Upper lobe of left lung (tissue), 6 donors: ENCODE measurements at regions not wholly inside any gene's neighbourhood (a gene's known extent, or its start where the extent isn't known, plus 50 kb on each side); places are given as distances from the start of the nearest gene placed in this dataset.

Experiments used
- ATAC-seq, 2 donors: fragments of 200-7000 bp; cut with Tn5 transposase; one replicate each; pipeline ENCODE4 v1.9.1; 2022; ENCODE audit warnings: mild to moderate bottlenecking in 2 of 2, moderate library complexity in 2 of 2; ENCODE audit not compliant: low FRiP score in 2 of 2
- DNase-seq, 2 donors: peaks; one replicate each; pipeline ENCODE4 v3.0.0-alpha.2; 2019 to 2020
- H3K27ac ChIP-seq, 4 donors: fragments of 200-600 bp; sonication (generic); one replicate each; pipeline ENCODE4 v1.5.1; 2016 to 2019
- H3K27me3 ChIP-seq, 4 donors: fragments of 200-600 bp; sonication (generic); one replicate each; pipeline ENCODE4 v1.5.1; 2017 to 2019
- H3K36me3 ChIP-seq, 4 donors: fragments of 200-600 bp; sonication (generic); one replicate each; pipeline ENCODE4 v1.5.1; 2016 to 2019
- H3K4me1 ChIP-seq, 4 donors: fragments of 200-600 bp; sonication (generic); one replicate each; pipeline ENCODE4 v1.5.1; 2018 to 2019
- H3K4me3 ChIP-seq, 4 donors: fragments of 200-600 bp; sonication (generic); one replicate each; pipeline ENCODE4 v1.5.1; 2017 to 2019; ENCODE audit warnings: mild to moderate bottlenecking in 2 of 4, moderate library complexity in 1 of 4
- H3K9me3 ChIP-seq, 4 donors: fragments of 200-600 bp; sonication (generic); one replicate each; pipeline ENCODE4 v1.5.1; 2018 to 2019
- EP300 ChIP-seq, 4 donors: sonication (generic); formaldehyde crosslinking; IDR thresholded peaks; one replicate each; pipeline ENCODE4 v1.5.1; 2017; ENCODE audit warnings: antibody characterized with exemption in 4 of 4, control low read depth in 2 of 4
- POLR2A ChIP-seq, 4 donors: fragments of 450-650 bp; IDR thresholded peaks; one replicate each; pipeline ENCODE4 v1.5.1; 2016 to 2017; ENCODE audit warnings: antibody characterized with exemption in 4 of 4, mild to moderate bottlenecking in 2 of 4
- POLR2AphosphoS5 ChIP-seq, 2 donors: sonication (generic); formaldehyde crosslinking; IDR thresholded peaks; one replicate each; pipeline ENCODE4 v1.5.1; 2017; ENCODE audit warnings: antibody characterized with exemption in 2 of 2
- WGBS, 2 donors: methylation state at CpG; one replicate each; pipeline ENCODE4 v1.1.5; 2017 to 2018; 5-methylcytosine and 5-hydroxymethylcytosine counted together
- TF ChIP-seq, protein P1 (sequence below), 6 experiments: fragments of 450-650 bp in 4 of 6; fragments of 200-600 bp in 2 of 6; sonication (generic) in 2 of 6; IDR thresholded peaks; one replicate each; pipeline ENCODE4 v1.5.1; 2016 to 2019; ENCODE audit warnings: antibody characterized with exemption in 6 of 6
- donor health status: DM: no; HTN: no; CAD: no; lungs with moderate emphysema.
- donor health status: DM: no; HTN: yes; CAD: no; lungs with severe emphysema.

DNA sequence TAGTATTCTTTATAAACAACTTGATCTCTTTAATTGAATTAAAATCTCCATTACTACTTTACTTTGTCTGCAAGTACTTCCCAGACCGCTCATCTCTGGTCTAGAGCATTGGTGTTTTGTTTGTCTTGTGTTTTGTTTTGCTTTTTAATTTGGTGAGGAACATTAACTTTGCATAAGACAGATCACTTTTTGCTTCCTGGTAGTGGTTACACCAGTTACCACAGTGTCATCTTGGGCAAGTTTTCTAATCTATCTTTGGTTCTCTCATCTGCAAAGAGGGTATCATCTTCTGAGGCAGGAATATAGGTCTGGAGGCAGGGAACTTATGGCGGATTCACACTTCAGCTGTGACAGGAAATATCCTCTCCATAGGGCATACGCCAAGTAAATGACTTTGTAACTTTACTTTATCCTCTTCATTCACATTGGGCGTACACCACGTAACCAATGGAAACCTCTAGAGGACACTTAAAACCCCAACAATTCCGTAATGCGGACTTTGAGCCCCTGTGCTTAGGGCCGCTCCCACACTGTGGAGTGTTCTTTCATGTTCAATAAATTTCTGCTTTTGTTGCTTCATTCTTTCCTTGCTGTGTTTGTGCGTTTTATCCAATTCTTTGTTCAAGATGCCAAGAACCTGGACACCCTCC, 83.2 kb upstream of the JAZF1 start:
- Histone ChIP-seq H3K9me3 (no peaks in the 10 kb centered on the region), H3K4me1 (no peaks in the 10 kb centered on the region), H3K27ac (no peak overlapping the region), H3K4me3 (no peak overlapping the region), H3K36me3 (no peaks in the 10 kb centered on the region), H3K27me3 (no peaks in the 10 kb centered on the region)
- TF ChIP-seq, protein P1, sequence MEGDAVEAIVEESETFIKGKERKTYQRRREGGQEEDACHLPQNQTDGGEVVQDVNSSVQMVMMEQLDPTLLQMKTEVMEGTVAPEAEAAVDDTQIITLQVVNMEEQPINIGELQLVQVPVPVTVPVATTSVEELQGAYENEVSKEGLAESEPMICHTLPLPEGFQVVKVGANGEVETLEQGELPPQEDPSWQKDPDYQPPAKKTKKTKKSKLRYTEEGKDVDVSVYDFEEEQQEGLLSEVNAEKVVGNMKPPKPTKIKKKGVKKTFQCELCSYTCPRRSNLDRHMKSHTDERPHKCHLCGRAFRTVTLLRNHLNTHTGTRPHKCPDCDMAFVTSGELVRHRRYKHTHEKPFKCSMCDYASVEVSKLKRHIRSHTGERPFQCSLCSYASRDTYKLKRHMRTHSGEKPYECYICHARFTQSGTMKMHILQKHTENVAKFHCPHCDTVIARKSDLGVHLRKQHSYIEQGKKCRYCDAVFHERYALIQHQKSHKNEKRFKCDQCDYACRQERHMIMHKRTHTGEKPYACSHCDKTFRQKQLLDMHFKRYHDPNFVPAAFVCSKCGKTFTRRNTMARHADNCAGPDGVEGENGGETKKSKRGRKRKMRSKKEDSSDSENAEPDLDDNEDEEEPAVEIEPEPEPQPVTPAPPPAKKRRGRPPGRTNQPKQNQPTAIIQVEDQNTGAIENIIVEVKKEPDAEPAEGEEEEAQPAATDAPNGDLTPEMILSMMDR (IDR thresholded peaks at IDR 0.05) = no peak
- TF ChIP-seq POLR2A (IDR thresholded peaks at IDR 0.05) (no peak), EP300 (IDR thresholded peaks at IDR 0.05) (no peak), POLR2AphosphoS5 (IDR thresholded peaks at IDR 0.05) (no peak)
- WGBS, 2 donors = 86 to 89% methylated on average over 9 of the region's 9 CpGs
- no peak for DNase-seq
- no peak for ATAC-seq

DNA sequence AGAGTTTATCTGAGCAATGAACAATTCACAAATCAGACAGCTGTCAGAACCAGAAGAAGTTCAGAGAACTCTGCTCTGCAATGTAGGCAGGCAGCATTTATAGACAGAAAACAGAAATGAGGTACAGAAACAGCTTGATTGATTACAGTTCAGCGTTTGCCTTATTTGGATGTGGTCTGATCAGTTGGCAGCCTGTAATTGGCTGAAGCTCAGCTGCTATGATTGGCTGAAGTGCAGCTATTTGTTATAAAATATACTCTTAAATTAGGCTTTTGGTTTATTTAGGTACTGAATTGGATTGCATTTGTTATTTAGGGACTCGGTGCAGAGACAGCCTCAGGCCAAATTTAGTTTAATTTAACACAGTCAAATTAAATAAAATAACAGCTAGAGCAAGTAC, 85.8 kb upstream of the JAZF1 start:
- no peaks in the 10 kb centered on the region for H3K27me3 ChIP-seq
- no peaks in the 10 kb centered on the region for H3K36me3 ChIP-seq
- H3K4me1 ChIP-seq = no peaks in the 10 kb centered on the region
- DNase-seq (no peak), ATAC-seq (no peak)
- 49 to 54% methylated on average over 2 of the region's 2 CpGs for WGBS, 2 donors
- H3K27ac ChIP-seq = no peak overlapping the region
- H3K4me3 ChIP-seq = no peak overlapping the region
- H3K9me3 ChIP-seq = no peaks in the 10 kb centered on the region
- no peak for TF ChIP-seq POLR2AphosphoS5 (IDR thresholded peaks at IDR 0.05)

DNA sequence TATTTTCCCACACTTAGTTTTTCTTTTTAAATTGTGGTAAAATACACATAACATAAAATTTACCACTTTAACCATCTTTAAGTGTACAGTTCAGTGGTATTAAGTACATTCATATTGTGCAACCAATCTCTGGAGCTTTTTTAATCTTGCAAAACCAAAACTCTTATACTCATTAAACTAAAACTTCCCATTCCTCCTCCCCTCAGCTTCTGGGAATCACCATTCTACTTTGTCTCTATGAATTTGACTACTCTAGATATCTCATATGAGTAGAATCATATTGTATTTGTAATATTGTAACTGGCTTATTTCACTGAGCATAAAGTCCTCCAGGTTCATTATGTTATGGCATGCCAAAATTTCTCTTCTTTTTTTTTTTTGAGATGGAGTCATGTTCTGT, 86.4 kb upstream of the JAZF1 start:
- Histone ChIP-seq H3K27ac (no peak overlapping the region), H3K9me3 (no peaks in the 10 kb centered on the region), H3K4me3 (no peak overlapping the region), H3K4me1 (no peaks in the 10 kb centered on the region), H3K36me3 (no peaks in the 10 kb centered on the region), H3K27me3 (no peaks in the 10 kb centered on the region)
- no peak for ATAC-seq
- DNase-seq = no peak
- TF ChIP-seq POLR2AphosphoS5 (IDR thresholded peaks at IDR 0.05) (no peak), EP300 (IDR thresholded peaks at IDR 0.05) (no peak), POLR2A (IDR thresholded peaks at IDR 0.05) (no peak)
- TF ChIP-seq, protein P1 (IDR thresholded peaks at IDR 0.05) = no peak

DNA sequence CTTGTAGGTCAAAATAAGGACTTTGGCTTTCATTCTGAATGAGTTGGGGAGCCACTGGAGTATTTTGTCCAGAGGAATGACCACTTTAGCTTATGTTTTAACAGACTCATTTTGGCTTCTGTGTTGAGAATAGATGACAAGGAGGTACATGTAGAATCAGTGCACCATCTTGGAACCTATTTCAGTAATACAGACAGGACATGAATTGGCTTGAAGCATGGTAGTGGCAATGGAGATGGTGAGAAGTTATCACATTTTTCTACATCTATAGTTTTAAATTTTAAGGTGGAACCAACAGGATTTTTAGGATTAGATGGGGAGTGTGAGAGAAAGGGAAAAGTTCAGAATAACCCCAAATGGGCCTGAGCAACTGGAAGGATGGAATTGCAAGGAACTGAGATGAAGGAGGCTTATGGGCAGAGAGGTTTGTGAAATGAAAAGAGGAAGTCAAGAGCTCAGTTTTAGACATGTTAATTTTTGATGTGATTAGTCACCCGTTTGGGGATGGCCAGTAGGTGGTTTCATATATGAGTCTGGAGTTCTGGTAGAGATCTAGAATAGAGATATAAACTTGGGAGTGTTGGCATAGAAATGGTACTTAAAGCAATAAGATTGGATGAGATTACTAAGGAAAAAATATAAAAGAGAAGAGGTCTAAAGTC, 89.2 kb upstream of the JAZF1 start:
- no peaks in the 10 kb centered on the region for H3K9me3 ChIP-seq
- H3K4me3 ChIP-seq = no peak overlapping the region
- no peak overlapping the region for H3K27ac ChIP-seq
- WGBS, 2 donors = 40 to 57% methylated on average over 1 of the region's 1 CpG
- H3K27me3 ChIP-seq = no peaks in the 10 kb centered on the region
- DNase-seq (no peak), ATAC-seq (no peak)
- TF ChIP-seq POLR2AphosphoS5 (IDR thresholded peaks at IDR 0.05) = no peak
- TF ChIP-seq, protein P1 (IDR thresholded peaks at IDR 0.05) = no peak
- no peak for TF ChIP-seq EP300 (IDR thresholded peaks at IDR 0.05)
- TF ChIP-seq POLR2A (IDR thresholded peaks at IDR 0.05) = no peak
- peaks cover 0 to 4% (median 2%) of the 10 kb centered on the region in 4 donors for H3K4me1 ChIP-seq
- no peaks in the 10 kb centered on the region for H3K36me3 ChIP-seq

DNA sequence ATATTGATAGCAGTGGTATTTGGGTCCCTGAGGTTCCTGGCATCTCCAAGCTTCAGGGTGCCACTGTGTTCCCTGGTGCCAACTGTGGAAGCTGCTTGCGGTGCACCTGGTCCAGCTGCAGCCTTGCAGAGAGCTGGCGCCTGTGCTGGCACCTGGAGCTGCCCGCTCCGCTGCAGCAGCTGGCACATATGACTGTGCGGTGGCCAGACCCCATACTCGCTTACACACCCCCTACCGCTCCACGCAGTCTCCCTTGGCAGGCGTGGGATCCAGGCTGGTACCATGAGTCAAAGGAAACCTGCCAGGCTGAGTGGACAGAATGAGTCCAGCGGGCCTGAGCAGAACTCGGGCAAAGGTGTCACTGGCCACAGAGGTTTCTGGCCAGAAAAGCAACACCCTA, 89.9 kb upstream of the JAZF1 start:
- Histone ChIP-seq H3K27ac (no peak overlapping the region), H3K4me1 (peaks cover 0 to 4% (median 2%) of the 10 kb centered on the region in 4 donors), H3K9me3 (no peaks in the 10 kb centered on the region), H3K4me3 (no peak overlapping the region), H3K36me3 (no peaks in the 10 kb centered on the region), H3K27me3 (no peaks in the 10 kb centered on the region)
- 94 to 95% methylated on average over 5 to 11 of the region's 11 CpGs for WGBS, 2 donors
- TF ChIP-seq POLR2A (IDR thresholded peaks at IDR 0.05) = no peak
- TF ChIP-seq EP300 (IDR thresholded peaks at IDR 0.05) = no peak
- TF ChIP-seq, protein P1 (IDR thresholded peaks at IDR 0.05) = no peak
- TF ChIP-seq POLR2AphosphoS5 (IDR thresholded peaks at IDR 0.05) = no peak
- ATAC-seq (peak in 1 of 2 donors; percentile 73), DNase-seq (peak in 1 of 2 donors; percentile 38)
